ENCODE measurements at regions not wholly inside any gene's neighbourhood (a gene's known extent, or its start where the extent isn't known, plus 50 kb on each side); places are given as distances from the start of the nearest gene placed in this dataset.

- H3K27ac Mint-ChIP-seq: no peak overlapping the region
- TF ChIP-seq, protein P1, sequence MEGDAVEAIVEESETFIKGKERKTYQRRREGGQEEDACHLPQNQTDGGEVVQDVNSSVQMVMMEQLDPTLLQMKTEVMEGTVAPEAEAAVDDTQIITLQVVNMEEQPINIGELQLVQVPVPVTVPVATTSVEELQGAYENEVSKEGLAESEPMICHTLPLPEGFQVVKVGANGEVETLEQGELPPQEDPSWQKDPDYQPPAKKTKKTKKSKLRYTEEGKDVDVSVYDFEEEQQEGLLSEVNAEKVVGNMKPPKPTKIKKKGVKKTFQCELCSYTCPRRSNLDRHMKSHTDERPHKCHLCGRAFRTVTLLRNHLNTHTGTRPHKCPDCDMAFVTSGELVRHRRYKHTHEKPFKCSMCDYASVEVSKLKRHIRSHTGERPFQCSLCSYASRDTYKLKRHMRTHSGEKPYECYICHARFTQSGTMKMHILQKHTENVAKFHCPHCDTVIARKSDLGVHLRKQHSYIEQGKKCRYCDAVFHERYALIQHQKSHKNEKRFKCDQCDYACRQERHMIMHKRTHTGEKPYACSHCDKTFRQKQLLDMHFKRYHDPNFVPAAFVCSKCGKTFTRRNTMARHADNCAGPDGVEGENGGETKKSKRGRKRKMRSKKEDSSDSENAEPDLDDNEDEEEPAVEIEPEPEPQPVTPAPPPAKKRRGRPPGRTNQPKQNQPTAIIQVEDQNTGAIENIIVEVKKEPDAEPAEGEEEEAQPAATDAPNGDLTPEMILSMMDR (IDR thresholded peaks at IDR 0.05): no peak
- H3K4me3 Mint-ChIP-seq: no peak overlapping the region
- H3K9me3 Mint-ChIP-seq: peaks cover 61% of the 10 kb centered on the region
- no peaks in the 10 kb centered on the region for H3K4me1 Mint-ChIP-seq (ENCODE audit: low read depth)
- no peaks in the 10 kb centered on the region; the same call in 1 of the 2 replicates for H3K36me3 Mint-ChIP-seq (ENCODE audit: low read depth)
- DNase-seq: no peak
- H3K27me3 Mint-ChIP-seq (ENCODE audit: insufficient read depth): peaks cover 2% of the 10 kb centered on the region; the same call in 1 of the 2 replicates
Observed at GRCh38 chr10:131644864-131645658, 255.7 kb upstream of the PPP2R2D start.

DNA sequence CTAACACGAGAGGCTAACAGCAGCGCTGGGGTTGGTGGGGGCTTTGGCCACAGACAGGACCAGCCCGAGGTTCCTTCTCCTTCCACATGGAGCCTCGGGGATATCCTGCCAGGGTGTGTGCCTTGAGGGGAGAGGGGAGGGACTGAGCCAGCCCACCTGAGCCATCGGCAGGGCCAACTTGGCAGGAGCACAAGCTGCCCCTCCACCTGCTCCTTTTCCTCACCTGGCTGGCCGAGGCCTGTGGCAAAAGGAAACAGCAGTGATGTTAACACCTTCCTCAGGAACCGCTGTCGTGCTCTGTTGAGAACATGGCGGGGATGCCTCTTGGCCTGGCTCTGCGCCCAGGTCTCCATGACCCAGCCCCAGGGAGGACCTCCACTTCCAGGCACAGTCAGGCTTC is 255.1 kb upstream of the PPP2R2D start:
- peaks cover 54% of the 10 kb centered on the region for H3K9me3 Mint-ChIP-seq
- TF ChIP-seq, protein P1 (IDR thresholded peaks at IDR 0.05): no peak
- no peaks in the 10 kb centered on the region for H3K4me1 Mint-ChIP-seq (ENCODE audit: low read depth)
- H3K4me3 Mint-ChIP-seq: no peak overlapping the region
- peaks cover 2% of the 10 kb centered on the region; the same call in 1 of the 2 replicates for H3K27me3 Mint-ChIP-seq (ENCODE audit: insufficient read depth)
- no peak for DNase-seq
- H3K36me3 Mint-ChIP-seq (ENCODE audit: low read depth): no peaks in the 10 kb centered on the region; the same call in 1 of the 2 replicates
- no peak overlapping the region for H3K27ac Mint-ChIP-seq

DNA sequence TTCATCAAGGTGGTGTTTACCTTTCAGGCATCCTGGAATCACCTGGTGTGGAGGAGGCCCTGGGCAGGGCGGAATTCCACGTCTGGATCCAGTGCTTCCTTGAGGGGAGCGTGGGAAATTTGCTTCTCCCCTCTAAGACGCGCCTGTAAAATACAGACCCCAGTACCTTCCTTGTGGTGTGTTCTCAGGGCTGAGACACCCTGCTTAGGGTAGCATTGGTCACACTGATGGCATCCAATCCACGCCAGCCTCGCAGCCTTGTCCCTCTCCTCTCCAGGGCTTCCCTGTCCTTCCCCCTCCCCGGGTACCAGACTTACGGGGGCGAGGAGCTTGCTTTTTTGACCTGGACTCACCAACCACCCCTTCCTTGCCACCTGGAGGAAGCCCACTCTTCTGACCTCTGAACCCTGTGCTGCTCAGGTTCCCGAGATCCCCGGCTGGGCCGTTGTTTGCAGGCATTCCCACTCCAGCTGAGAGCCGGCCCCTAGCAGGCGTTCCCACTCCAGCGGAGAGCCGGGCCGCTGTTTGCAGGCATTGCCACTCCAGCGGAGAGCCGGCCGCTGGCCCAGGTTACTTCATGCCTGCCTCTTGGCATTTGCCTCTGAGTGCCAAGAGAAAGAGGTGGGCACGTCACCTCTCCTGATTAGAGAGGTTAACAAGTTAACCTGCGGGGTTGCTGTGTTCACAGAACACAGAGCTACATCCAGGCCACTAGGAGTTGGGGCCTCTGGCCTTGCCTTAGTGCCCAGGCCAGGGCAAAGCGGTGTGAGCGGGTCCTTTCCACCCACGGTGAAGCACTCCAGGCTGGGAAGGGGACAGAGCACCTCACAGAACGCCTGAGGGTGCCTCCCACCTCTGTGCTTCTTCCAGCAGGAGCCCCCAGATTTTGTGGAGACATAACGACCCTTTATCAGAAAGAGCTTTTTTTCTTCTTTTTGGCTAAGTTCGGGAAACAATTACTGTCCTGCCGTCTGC is 254.0 kb upstream of the PPP2R2D start:
- TF ChIP-seq, protein P1 (IDR thresholded peaks at IDR 0.05): no peak
- peaks cover 2% of the 10 kb centered on the region; the same call in 1 of the 2 replicates for H3K27me3 Mint-ChIP-seq (ENCODE audit: insufficient read depth)
- H3K36me3 Mint-ChIP-seq (ENCODE audit: low read depth): no peaks in the 10 kb centered on the region; the same call in 1 of the 2 replicates
- DNase-seq: no peak
- peaks cover 54% of the 10 kb centered on the region for H3K9me3 Mint-ChIP-seq
- no peaks in the 10 kb centered on the region for H3K4me1 Mint-ChIP-seq (ENCODE audit: low read depth)
- no peak overlapping the region for H3K4me3 Mint-ChIP-seq
- H3K27ac Mint-ChIP-seq: no peak overlapping the region

- H3K27ac Mint-ChIP-seq: no peak overlapping the region
- DNase-seq: no peak
- H3K4me3 Mint-ChIP-seq: no peak overlapping the region
- TF ChIP-seq, protein P1 (IDR thresholded peaks at IDR 0.05): no peak
- H3K27me3 Mint-ChIP-seq (ENCODE audit: insufficient read depth): peaks cover 2% of the 10 kb centered on the region; the same call in 1 of the 2 replicates
- no peaks in the 10 kb centered on the region for H3K4me1 Mint-ChIP-seq (ENCODE audit: low read depth)
- H3K9me3 Mint-ChIP-seq: peaks cover 57% of the 10 kb centered on the region
- H3K36me3 Mint-ChIP-seq (ENCODE audit: low read depth): no peaks in the 10 kb centered on the region; the same call in 1 of the 2 replicates
Observed at GRCh38 chr10:131647789-131648188, 253.0 kb upstream of the PPP2R2D start.

DNA sequence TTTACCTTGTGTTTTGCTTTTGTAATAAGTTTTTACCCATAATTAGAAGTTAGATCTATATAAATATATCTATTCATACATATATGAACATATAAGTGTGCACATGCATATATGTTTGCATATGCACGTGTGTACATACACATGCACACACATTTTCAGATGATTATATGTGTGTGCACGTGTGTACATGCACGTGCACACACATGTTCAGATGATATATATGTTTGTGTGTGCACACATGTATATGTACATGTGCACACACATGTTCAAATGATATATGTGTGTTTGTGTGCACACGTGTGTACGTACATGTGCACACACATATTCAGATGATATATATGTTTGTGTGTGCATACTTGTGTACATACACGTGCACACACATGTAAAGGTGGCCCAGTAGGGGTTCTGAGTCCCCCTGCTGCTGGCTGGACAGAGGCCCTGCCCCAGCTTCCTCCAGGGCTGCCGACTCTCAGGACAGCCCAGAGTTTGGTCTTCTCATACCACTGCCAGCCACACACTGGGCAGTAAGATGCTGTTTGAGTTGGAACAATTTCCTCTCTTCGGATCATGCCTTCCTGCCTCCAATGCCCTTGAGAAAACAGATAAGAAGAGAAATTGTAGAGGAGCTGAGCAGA is 252.3 kb upstream of the PPP2R2D start:
- H3K4me3 Mint-ChIP-seq: no peak overlapping the region
- no peaks in the 10 kb centered on the region; the same call in 1 of the 2 replicates for H3K36me3 Mint-ChIP-seq (ENCODE audit: low read depth)
- H3K27me3 Mint-ChIP-seq (ENCODE audit: insufficient read depth): peaks cover 2% of the 10 kb centered on the region; the same call in 1 of the 2 replicates
- no peak for DNase-seq
- H3K27ac Mint-ChIP-seq: no peak overlapping the region
- peaks cover 58% of the 10 kb centered on the region for H3K9me3 Mint-ChIP-seq
- no peaks in the 10 kb centered on the region for H3K4me1 Mint-ChIP-seq (ENCODE audit: low read depth)
- TF ChIP-seq, protein P1 (IDR thresholded peaks at IDR 0.05): no peak
